Amygdala (tissue), 56 donors: ENCODE measurements at regions not wholly inside any gene's neighbourhood (a gene's known extent, or its start where the extent isn't known, plus 50 kb on each side); places are given as distances from the start of the nearest gene placed in this dataset.

Experiments
- DNase-seq, 56 donors: peaks; one replicate each; lab custom pipeline; 2025; lab: John Stamatoyannopoulos, UW

GRCh38 chr1:219681876-219682275, 69.0 kb upstream of the ZC3H11B start:
- DNase-seq, result no peak

- DNase-seq, result no peak
Measured at GRCh38 chr1:219676012-219676765, 63.3 kb upstream of the ZC3H11B start.

- no peak for DNase-seq
Measured at GRCh38 chr1:219670426-219671149, 57.7 kb upstream of the ZC3H11B start.

- no peak for DNase-seq
Measured at GRCh38 chr1:219669556-219669955, 56.7 kb upstream of the ZC3H11B start.

GRCh38 chr1:219669042-219669441, 56.1 kb upstream of the ZC3H11B start:
- DNase-seq, result no peak

- DNase-seq, result no peak
Measured at GRCh38 chr1:219668446-219668845, 55.5 kb upstream of the ZC3H11B start.

GRCh38 chr1:219666242-219666641, 53.3 kb upstream of the ZC3H11B start:
- DNase-seq, result no peak

- no peak for DNase-seq
Measured at GRCh38 chr1:219665089-219665488, 52.2 kb upstream of the ZC3H11B start.

GRCh38 chr1:219664310-219665029, 51.6 kb upstream of the ZC3H11B start:
- no peak for DNase-seq
